ENCODE measurements at regions not wholly inside any gene's neighbourhood (a gene's known extent, or its start where the extent isn't known, plus 50 kb on each side); places are given as distances from the start of the nearest gene placed in this dataset.

DNA sequence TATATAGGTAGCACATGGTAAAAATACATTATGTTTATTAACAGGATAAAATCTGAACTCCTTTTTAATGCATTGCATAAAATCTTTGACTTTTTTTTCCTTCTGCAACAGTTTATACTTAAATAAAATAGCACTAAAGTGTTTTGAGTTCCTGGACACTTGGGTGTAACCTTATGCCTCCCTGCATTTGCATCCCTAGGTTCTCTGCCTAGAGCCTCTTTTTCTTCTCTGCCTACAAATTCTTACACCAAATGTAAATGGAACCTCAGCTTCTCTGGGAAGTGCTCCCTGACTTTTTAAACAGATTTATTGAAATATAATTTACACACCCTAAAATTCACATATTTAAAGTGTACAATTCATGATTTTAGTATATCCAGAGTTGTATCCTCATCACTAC lies 1017.6 kb downstream of the CNTNAP5 start:
- no peak for ATAC-seq
- H3K27ac ChIP-seq (ENCODE audit: low read depth), result no peak overlapping the region
- no peak overlapping the region for H3K4me3 ChIP-seq
- TF ChIP-seq, protein P1, sequence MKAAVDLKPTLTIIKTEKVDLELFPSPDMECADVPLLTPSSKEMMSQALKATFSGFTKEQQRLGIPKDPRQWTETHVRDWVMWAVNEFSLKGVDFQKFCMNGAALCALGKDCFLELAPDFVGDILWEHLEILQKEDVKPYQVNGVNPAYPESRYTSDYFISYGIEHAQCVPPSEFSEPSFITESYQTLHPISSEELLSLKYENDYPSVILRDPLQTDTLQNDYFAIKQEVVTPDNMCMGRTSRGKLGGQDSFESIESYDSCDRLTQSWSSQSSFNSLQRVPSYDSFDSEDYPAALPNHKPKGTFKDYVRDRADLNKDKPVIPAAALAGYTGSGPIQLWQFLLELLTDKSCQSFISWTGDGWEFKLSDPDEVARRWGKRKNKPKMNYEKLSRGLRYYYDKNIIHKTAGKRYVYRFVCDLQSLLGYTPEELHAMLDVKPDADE (IDR thresholded peaks at IDR 0.05), result no peak
- TF ChIP-seq JUNB (IDR thresholded peaks at IDR 0.05; ENCODE audit: unreplicated experiment), result no peak
- TF ChIP-seq CREB1 (CRISPR knock-in tag; IDR thresholded peaks at IDR 0.05; ENCODE audit: low read depth), result no peak
- TF ChIP-seq CTCF (conservative IDR thresholded peaks at IDR 0.05; ENCODE audit: low read depth in 2 of 2), result no peak
- TF ChIP-seq EZH2 (IDR thresholded peaks at IDR 0.05; ENCODE audit: low read depth, unreplicated experiment), result no peak
- no peak for TF ChIP-seq EZH2phosphoT487 (IDR thresholded peaks at IDR 0.05; ENCODE audit: unreplicated experiment)
- TF ChIP-seq STAT1 (IDR thresholded peaks at IDR 0.05; ENCODE audit: unreplicated experiment), result no peak
- no peak for TF ChIP-seq REST (IDR thresholded peaks at IDR 0.05; ENCODE audit: unreplicated experiment)
- no peak for TF ChIP-seq POLR2AphosphoS5 (IDR thresholded peaks at IDR 0.05; ENCODE audit: low read depth)
- no peak for TF ChIP-seq NANOG (IDR thresholded peaks at IDR 0.05; ENCODE audit: borderline replicate concordance)
- no peak for TF ChIP-seq ZNF114 (CRISPR knock-in tag; IDR thresholded peaks at IDR 0.05)
- TF ChIP-seq, protein P2, sequence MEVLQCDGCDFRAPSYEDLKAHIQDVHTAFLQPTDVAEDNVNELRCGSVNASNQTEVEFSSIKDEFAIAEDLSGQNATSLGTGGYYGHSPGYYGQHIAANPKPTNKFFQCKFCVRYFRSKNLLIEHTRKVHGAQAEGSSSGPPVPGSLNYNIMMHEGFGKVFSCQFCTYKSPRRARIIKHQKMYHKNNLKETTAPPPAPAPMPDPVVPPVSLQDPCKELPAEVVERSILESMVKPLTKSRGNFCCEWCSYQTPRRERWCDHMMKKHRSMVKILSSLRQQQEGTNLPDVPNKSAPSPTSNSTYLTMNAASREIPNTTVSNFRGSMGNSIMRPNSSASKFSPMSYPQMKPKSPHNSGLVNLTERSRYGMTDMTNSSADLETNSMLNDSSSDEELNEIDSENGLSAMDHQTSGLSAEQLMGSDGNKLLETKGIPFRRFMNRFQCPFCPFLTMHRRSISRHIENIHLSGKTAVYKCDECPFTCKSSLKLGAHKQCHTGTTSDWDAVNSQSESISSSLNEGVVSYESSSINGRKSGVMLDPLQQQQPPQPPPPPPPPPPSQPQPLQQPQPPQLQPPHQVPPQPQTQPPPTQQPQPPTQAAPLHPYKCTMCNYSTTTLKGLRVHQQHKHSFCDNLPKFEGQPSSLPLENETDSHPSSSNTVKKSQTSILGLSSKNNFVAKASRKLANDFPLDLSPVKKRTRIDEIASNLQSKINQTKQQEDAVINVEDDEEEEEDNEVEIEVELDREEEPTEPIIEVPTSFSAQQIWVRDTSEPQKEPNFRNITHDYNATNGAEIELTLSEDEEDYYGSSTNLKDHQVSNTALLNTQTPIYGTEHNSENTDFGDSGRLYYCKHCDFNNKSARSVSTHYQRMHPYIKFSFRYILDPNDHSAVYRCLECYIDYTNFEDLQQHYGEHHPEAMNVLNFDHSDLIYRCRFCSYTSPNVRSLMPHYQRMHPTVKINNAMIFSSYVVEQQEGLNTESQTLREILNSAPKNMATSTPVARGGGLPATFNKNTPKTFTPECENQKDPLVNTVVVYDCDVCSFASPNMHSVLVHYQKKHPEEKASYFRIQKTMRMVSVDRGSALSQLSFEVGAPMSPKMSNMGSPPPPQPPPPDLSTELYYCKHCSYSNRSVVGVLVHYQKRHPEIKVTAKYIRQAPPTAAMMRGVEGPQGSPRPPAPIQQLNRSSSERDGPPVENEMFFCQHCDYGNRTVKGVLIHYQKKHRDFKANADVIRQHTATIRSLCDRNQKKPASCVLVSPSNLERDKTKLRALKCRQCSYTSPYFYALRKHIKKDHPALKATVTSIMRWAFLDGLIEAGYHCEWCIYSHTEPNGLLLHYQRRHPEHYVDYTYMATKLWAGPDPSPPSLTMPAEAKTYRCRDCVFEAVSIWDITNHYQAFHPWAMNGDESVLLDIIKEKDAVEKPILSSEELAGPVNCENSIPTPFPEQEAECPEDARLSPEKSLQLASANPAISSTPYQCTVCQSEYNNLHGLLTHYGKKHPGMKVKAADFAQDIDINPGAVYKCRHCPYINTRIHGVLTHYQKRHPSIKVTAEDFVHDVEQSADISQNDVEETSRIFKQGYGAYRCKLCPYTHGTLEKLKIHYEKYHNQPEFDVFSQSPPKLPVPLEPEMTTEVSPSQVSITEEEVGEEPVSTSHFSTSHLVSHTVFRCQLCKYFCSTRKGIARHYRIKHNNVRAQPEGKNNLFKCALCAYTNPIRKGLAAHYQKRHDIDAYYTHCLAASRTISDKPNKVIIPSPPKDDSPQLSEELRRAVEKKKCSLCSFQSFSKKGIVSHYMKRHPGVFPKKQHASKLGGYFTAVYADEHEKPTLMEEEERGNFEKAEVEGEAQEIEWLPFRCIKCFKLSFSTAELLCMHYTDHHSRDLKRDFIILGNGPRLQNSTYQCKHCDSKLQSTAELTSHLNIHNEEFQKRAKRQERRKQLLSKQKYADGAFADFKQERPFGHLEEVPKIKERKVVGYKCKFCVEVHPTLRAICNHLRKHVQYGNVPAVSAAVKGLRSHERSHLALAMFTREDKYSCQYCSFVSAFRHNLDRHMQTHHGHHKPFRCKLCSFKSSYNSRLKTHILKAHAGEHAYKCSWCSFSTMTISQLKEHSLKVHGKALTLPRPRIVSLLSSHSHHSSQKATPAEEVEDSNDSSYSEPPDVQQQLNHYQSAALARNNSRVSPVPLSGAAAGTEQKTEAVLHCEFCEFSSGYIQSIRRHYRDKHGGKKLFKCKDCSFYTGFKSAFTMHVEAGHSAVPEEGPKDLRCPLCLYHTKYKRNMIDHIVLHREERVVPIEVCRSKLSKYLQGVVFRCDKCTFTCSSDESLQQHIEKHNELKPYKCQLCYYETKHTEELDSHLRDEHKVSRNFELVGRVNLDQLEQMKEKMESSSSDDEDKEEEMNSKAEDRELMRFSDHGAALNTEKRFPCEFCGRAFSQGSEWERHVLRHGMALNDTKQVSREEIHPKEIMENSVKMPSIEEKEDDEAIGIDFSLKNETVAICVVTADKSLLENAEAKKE (CRISPR knock-in tag; IDR thresholded peaks at IDR 0.05), result no peak
- no peak for TF ChIP-seq ZNF331 (CRISPR knock-in tag; IDR thresholded peaks at IDR 0.05; ENCODE audit: low read depth)
- peaks cover 1% of the 10 kb centered on the region; the same call in 1 of the 3 replicates for H3K36me3 Mint-ChIP-seq (ENCODE audit: low read depth)
- no peaks in the 10 kb centered on the region for H4K20me1 ChIP-seq (replicated peaks; ENCODE audit: insufficient read depth)
- H3K4me2 ChIP-seq, result no peak overlapping the region
- peaks cover 9% of the 10 kb centered on the region for H3K9me3 Mint-ChIP-seq
- H3K27ac Mint-ChIP-seq, result no peak overlapping the region
- H3K36me3 ChIP-seq (ENCODE audit: insufficient read depth), result no peaks in the 10 kb centered on the region
- peaks cover 17% of the 10 kb centered on the region for H3K9me2 ChIP-seq (ENCODE audit: insufficient read depth)
- no peak for DNase-seq (ENCODE audit: low spot score)
- no peak overlapping the region for H3K4me3 Mint-ChIP-seq
- no peaks in the 10 kb centered on the region for H3K4me1 Mint-ChIP-seq
- no peaks in the 10 kb centered on the region for H3K27me3 ChIP-seq (ENCODE audit: insufficient read depth)
- no peaks in the 10 kb centered on the region for H3K4me1 ChIP-seq (ENCODE audit: insufficient read depth)
- no peaks in the 10 kb centered on the region for H3F3A ChIP-seq (replicated peaks; ENCODE audit: low read depth)
- H2AFZ ChIP-seq, result no peak overlapping the region
- no peaks in the 10 kb centered on the region for H3K27me3 Mint-ChIP-seq (ENCODE audit: insufficient read depth, low read depth, poor library complexity)
- no peaks in the 10 kb centered on the region for H3K79me2 ChIP-seq (replicated peaks; ENCODE audit: insufficient read depth)
